Type B pancreatic cell (in vitro differentiated cells): ENCODE measurements at regions not wholly inside any gene's neighbourhood (a gene's known extent, or its start where the extent isn't known, plus 50 kb on each side); places are given as distances from the start of the nearest gene placed in this dataset.

Experiments used
- DNase-seq: peaks from one replicate; pipeline ENCODE4 v3.0.0; 2021; ENCODE audit warnings: mixed read lengths; ENCODE audit not compliant: unreplicated experiment; ENCODE audit errors: extremely low spot score
- H3K27ac Mint-ChIP-seq: 2 replicates; pipeline ENCODE4 v1.8.0; 2021; ENCODE audit warnings: mild to moderate bottlenecking, mixed read lengths
- H3K27me3 Mint-ChIP-seq: 2 replicates; pipeline ENCODE4 v1.8.0; 2021; ENCODE audit warnings: mixed read lengths
- H3K36me3 Mint-ChIP-seq: 2 replicates; pipeline ENCODE4 v1.8.0; 2021; ENCODE audit warnings: mixed read lengths
- H3K4me1 Mint-ChIP-seq: one replicate; pipeline ENCODE4 v1.8.0; 2021; ENCODE audit warnings: mixed read lengths; ENCODE audit not compliant: unreplicated experiment
- H3K4me3 Mint-ChIP-seq: 2 replicates; pipeline ENCODE4 v1.8.0; 2021; ENCODE audit warnings: mild to moderate bottlenecking, mixed read lengths
- H3K9me3 Mint-ChIP-seq: 2 replicates; pipeline ENCODE4 v1.8.0; 2021; ENCODE audit warnings: mixed read lengths
- TF ChIP-seq, protein P1 (sequence below): fragments of 200-600 bp; sonication (generic); conservative IDR thresholded peaks from 2 replicates; pipeline ENCODE4 v1.5.0; 2021; ENCODE audit warnings: antibody characterized with exemption, mild to moderate bottlenecking

DNA sequence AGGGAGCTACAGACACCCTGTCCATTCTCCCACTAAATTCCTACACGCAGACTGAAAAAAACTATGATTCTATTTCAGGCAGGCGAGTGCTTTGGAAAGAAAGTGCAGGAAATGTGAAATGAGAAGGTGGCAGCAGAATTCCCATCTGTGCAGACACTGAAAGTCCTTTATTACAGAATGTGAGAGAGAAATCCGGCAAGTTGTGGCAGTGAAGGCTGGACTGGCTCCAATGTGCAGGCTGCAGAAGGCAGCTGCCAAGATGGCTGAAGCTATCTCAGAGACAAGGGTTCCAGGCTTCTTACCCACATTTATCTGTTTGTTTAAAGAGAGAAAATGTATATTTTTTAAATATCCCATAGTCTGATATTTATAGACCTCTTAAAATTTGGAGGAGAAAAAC lies 161.8 kb upstream of the VLDLR start:
- DNase-seq: no peak
- Mint-ChIP-seq H3K27ac (no peak overlapping the region), H3K36me3 (peaks cover 7% of the 10 kb centered on the region), H3K27me3 (no peaks in the 10 kb centered on the region), H3K4me3 (no peak overlapping the region), H3K4me1 (peaks cover 7% of the 10 kb centered on the region), H3K9me3 (peaks cover 14% of the 10 kb centered on the region)
- TF ChIP-seq, protein P1, sequence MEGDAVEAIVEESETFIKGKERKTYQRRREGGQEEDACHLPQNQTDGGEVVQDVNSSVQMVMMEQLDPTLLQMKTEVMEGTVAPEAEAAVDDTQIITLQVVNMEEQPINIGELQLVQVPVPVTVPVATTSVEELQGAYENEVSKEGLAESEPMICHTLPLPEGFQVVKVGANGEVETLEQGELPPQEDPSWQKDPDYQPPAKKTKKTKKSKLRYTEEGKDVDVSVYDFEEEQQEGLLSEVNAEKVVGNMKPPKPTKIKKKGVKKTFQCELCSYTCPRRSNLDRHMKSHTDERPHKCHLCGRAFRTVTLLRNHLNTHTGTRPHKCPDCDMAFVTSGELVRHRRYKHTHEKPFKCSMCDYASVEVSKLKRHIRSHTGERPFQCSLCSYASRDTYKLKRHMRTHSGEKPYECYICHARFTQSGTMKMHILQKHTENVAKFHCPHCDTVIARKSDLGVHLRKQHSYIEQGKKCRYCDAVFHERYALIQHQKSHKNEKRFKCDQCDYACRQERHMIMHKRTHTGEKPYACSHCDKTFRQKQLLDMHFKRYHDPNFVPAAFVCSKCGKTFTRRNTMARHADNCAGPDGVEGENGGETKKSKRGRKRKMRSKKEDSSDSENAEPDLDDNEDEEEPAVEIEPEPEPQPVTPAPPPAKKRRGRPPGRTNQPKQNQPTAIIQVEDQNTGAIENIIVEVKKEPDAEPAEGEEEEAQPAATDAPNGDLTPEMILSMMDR: no peak

DNA sequence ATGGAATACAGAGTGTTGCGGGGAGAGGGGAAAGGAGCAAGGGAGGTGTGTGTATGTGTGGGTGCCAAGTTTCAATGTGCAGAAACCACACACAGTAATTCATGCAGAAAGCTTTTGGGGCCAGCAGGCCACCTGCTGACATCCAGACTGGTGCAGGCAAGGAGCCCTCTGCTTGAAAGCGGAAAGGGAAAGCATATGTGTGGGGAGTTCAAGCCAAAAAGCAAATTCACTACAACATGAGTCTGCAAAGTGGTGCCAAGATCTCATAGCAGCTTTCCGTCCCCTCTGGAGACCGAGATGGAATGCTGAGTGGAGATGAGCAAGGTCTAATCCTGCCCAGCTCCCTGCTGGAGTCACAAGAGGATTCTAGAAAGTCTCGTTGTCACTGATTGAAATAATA lies 159.7 kb upstream of the VLDLR start:
- TF ChIP-seq, protein P1: no peak
- DNase-seq: no peak
- no peaks in the 10 kb centered on the region for H3K27me3 Mint-ChIP-seq
- no peak overlapping the region for H3K4me3 Mint-ChIP-seq
- peaks cover 16% of the 10 kb centered on the region for H3K4me1 Mint-ChIP-seq
- peaks cover 18% of the 10 kb centered on the region for H3K9me3 Mint-ChIP-seq
- peaks cover 11% of the 10 kb centered on the region for H3K36me3 Mint-ChIP-seq
- H3K27ac Mint-ChIP-seq: no peak overlapping the region

DNA sequence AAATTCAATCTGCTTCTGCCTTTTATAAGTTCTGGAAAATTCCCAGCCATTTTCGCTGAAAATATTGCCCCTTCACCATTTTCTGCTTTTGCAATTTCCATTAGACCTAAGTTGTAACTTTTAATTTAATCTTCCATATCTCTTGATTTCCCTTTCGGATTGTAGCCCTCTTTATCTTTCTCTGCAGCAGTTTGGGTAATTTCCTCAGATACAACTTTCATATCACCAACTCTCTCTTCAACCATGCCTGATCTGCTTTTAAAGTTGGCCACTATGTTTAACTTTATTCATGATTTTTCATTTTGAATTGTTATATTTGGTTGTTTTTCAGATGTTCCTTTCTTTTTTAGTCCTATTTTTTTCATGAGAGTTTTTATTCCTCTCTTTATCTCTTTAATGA lies 157.0 kb upstream of the VLDLR start:
- H3K27ac Mint-ChIP-seq: no peak overlapping the region

DNA sequence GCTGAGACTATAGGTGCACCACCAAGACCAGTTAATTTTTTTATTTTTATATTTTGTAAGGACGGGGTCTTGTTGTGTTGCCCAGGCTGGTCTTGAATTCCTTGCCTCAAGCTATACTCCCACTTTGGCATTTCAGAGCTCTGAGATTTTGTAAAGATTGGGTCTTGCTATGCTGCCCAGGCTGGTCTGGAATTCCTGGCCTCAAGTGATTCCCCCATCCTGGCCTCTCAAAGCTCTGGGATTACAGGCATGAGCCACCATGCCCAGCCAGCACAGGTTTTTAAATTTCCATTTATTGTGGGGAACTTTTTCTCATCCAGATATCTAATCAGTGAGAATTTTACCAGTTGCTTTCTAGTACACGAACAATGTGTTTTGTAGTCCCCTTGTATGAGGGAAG lies 156.1 kb upstream of the VLDLR start:
- Mint-ChIP-seq H3K9me3 (peaks cover 18% of the 10 kb centered on the region), H3K36me3 (peaks cover 11% of the 10 kb centered on the region), H3K27me3 (no peaks in the 10 kb centered on the region), H3K4me3 (no peak overlapping the region), H3K4me1 (peaks cover 17% of the 10 kb centered on the region), H3K27ac (peak overlapping the region; percentile 79)
- TF ChIP-seq, protein P1: no peak
- DNase-seq: no peak

More for the DNA sequence above, 157.0 kb upstream of the VLDLR start:
- TF ChIP-seq, protein P1: no peak
- Mint-ChIP-seq H3K4me1 (peaks cover 12% of the 10 kb centered on the region), H3K36me3 (peaks cover 11% of the 10 kb centered on the region), H3K9me3 (peaks cover 18% of the 10 kb centered on the region), H3K4me3 (no peak overlapping the region), H3K27me3 (no peaks in the 10 kb centered on the region)
- DNase-seq: no peak

DNA sequence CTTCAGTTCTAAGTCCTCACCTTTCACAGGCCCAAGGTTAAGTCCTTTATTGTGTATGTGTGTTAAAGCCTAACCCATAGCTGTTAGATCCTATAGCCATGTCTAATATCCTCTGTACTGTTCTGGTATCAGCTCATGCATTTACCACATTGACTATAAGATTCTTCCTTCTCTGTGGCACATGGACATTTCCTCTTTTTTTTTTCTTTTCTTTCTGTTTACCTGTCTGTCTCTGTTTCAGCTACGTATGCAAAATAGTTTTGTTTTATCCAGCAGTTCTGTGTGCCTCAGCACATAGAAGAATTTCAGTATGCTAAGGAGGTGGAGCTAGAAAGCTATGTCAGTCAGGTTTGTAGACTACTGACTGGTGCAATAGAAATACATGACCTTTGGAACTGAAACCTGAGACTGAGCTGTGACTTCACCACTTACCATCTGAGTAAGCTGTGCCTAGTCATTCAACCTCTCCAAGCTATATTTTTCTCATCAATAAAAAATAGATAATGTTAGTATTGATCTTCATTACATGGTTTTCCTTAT lies 155.6 kb upstream of the VLDLR start:
- TF ChIP-seq, protein P1: no peak
- H3K4me1 Mint-ChIP-seq: peaks cover 17% of the 10 kb centered on the region
- DNase-seq: no peak
- peaks cover 17% of the 10 kb centered on the region for H3K9me3 Mint-ChIP-seq
- H3K4me3 Mint-ChIP-seq: peak overlapping the region; percentile 40
- peak overlapping the region; percentile 79 for H3K27ac Mint-ChIP-seq
- no peaks in the 10 kb centered on the region for H3K27me3 Mint-ChIP-seq
- H3K36me3 Mint-ChIP-seq: peaks cover 10% of the 10 kb centered on the region

DNA sequence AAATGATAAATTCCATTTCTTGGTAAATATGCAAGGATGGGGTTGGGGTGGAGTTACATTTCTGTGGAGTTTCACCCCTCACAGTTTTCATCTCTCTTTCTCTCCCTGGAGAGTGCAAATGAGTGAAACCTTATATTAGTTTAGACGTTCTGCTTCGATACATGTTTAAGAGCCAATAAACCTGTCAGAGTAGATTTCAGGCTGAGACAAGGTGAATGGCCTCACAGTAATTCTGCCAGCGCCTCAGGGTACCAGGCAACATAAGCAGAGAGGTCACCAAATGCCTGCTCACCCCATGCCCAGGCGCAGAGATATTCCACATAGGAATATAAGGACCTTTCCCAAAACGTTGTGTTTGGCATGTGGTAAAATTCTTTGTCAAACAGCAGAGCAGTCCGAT lies 154.9 kb upstream of the VLDLR start:
- peaks cover 10% of the 10 kb centered on the region for H3K9me3 Mint-ChIP-seq
- DNase-seq: no peak
- peak overlapping the region; percentile 12 for H3K4me3 Mint-ChIP-seq
- H3K27ac Mint-ChIP-seq: peak overlapping the region; percentile 66
- H3K36me3 Mint-ChIP-seq: peaks cover 3% of the 10 kb centered on the region
- TF ChIP-seq, protein P1: no peak
- peaks cover 17% of the 10 kb centered on the region for H3K4me1 Mint-ChIP-seq
- no peaks in the 10 kb centered on the region for H3K27me3 Mint-ChIP-seq
